ENCODE measurements at regions not wholly inside any gene's neighbourhood (a gene's known extent, or its start where the extent isn't known, plus 50 kb on each side); places are given as distances from the start of the nearest gene placed in this dataset.

DNA sequence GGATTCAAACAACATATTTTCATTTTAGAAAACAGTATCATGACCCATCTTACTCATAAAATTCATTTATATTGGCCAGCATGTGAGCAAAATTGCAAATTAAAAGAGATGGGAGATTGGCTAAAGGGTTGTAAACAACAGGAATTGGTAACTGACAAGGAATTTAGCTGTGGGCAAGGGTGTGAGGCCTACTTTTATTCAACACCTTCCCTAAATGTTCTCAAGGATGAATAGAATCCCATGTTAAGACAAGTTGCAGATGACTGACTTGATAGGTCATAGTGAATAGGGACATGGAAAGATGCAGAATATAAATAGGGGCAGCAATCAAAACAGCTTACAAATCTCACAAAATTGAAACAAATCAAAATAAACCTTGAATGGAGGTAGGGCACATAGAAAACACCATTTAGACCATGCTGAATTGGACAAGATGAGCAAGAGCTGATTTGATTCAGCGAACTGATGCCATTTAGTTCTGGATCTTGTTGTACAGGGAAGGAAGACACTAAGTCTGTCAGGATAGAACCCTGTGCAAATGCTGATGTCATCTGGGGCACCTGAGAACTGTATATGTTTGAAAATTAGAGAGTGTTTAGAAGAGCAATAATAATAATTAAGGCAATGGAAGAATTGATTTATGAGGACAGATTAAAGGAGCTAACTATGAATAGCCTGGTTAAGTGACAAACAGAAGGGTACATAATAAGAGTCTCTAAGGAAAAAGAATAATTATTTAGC is 509.7 kb downstream of the ZEB2 start:
- no peaks in the 10 kb centered on the region for H3K9me3 ChIP-seq
- H3K27ac ChIP-seq, result no peak overlapping the region
- TF ChIP-seq POLR2AphosphoS5 (IDR thresholded peaks at IDR 0.05) (no peak), POLR2A (IDR thresholded peaks at IDR 0.05) (no peak), CTCF (IDR thresholded peaks at IDR 0.05 in 8 of 11, conservative IDR thresholded peaks at IDR 0.05 in 3 of 11) (no peak)
- 97 to 100% (median 100%) methylated on average over 1 of the region's 1 CpG for WGBS, 5 donors
- H3K36me3 ChIP-seq, result peaks cover 0 to 15% (median 2%) of the 10 kb centered on the region in 6 donors
- peaks cover 0 to 7% (median 0%) of the 10 kb centered on the region in 6 donors for H3K4me1 ChIP-seq
- intact Hi-C loops (cut with DNase I; ENCODE audit: low total_unique reads), result no loop called here
- no peak for DNase-seq
- no peaks in the 10 kb centered on the region for H3K27me3 ChIP-seq (replicated peaks in 1 of 7)
- no peak overlapping the region for H3K4me3 ChIP-seq

DNA sequence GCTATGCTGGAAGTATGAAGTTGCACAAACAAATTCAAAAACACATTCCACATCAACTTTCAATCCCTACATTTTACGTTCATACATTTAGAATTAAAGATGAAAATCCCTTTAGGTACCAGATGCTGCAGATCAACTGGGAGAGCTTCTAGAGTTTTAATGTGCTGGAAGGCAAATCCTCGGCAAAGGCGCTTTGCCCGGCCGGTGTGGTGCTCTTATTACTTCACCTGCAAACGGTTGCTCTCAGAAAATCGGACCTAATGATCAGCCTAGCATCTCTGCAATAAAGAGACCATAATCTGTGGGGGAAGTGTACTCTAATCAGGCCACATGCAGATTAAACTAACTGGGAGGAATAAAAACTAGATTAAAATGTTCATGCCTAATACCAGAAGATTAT is 513.8 kb downstream of the ZEB2 start:
- WGBS, 5 donors, result 96 to 98% (median 97%) methylated on average over 7 of the region's 7 CpGs

GRCh38 chr2:144004742-144005141 is 515.2 kb downstream of the ZEB2 start:
- WGBS, 5 donors, result 95 to 99% (median 97%) methylated on average over 9 of the region's 9 CpGs
- intact Hi-C loops (cut with DNase I; ENCODE audit: low total_unique reads), result no loop called here
- no peak for TF ChIP-seq POLR2AphosphoS5 (IDR thresholded peaks at IDR 0.05)
- TF ChIP-seq CTCF (IDR thresholded peaks at IDR 0.05 in 8 of 11, conservative IDR thresholded peaks at IDR 0.05 in 3 of 11), result no peak
- TF ChIP-seq POLR2A (IDR thresholded peaks at IDR 0.05), result no peak

More for the DNA sequence above, 513.8 kb downstream of the ZEB2 start:
- intact Hi-C loops (cut with DNase I; ENCODE audit: low total_unique reads), result no loop called here
- H3K4me1 ChIP-seq, result peaks cover 0 to 1% (median 0%) of the 10 kb centered on the region in 6 donors
- DNase-seq, result no peak
- H3K9me3 ChIP-seq, result no peaks in the 10 kb centered on the region
- TF ChIP-seq POLR2A (IDR thresholded peaks at IDR 0.05), result no peak
- no peak for TF ChIP-seq CTCF (IDR thresholded peaks at IDR 0.05 in 8 of 11, conservative IDR thresholded peaks at IDR 0.05 in 3 of 11)
- no peak for TF ChIP-seq POLR2AphosphoS5 (IDR thresholded peaks at IDR 0.05)
- no peak overlapping the region for H3K4me3 ChIP-seq
- no peak overlapping the region for H3K27ac ChIP-seq
- H3K36me3 ChIP-seq, result peaks cover 0 to 15% (median 2%) of the 10 kb centered on the region in 6 donors
- no peaks in the 10 kb centered on the region for H3K27me3 ChIP-seq (replicated peaks in 1 of 7)

GRCh38 chr2:144003460-144004075 is 516.4 kb downstream of the ZEB2 start:
- DNase-seq, result no peak
- no peaks in the 10 kb centered on the region for H3K4me1 ChIP-seq
- 92 to 96% (median 93%) methylated on average over 2 of the region's 2 CpGs for WGBS, 5 donors
- no peaks in the 10 kb centered on the region for H3K9me3 ChIP-seq
- H3K27ac ChIP-seq, result no peak overlapping the region
- H3K4me3 ChIP-seq, result no peak overlapping the region
- intact Hi-C loops (cut with DNase I; ENCODE audit: low total_unique reads), result no loop called here
- no peaks in the 10 kb centered on the region for H3K27me3 ChIP-seq (replicated peaks in 1 of 7)
- TF ChIP-seq POLR2A (IDR thresholded peaks at IDR 0.05) (no peak), POLR2AphosphoS5 (IDR thresholded peaks at IDR 0.05) (no peak), CTCF (IDR thresholded peaks at IDR 0.05 in 8 of 11, conservative IDR thresholded peaks at IDR 0.05 in 3 of 11) (no peak)
- peaks cover 0 to 15% (median 2%) of the 10 kb centered on the region in 6 donors for H3K36me3 ChIP-seq

More at GRCh38 chr2:144004742-144005141, 515.2 kb downstream of the ZEB2 start:
- H3K27me3 ChIP-seq (replicated peaks in 1 of 7), result no peaks in the 10 kb centered on the region
- no peak overlapping the region for H3K27ac ChIP-seq
- DNase-seq, result no peak
- no peaks in the 10 kb centered on the region for H3K4me1 ChIP-seq
- no peak overlapping the region for H3K4me3 ChIP-seq
- H3K36me3 ChIP-seq, result peaks cover 0 to 15% (median 2%) of the 10 kb centered on the region in 6 donors
- H3K9me3 ChIP-seq, result no peaks in the 10 kb centered on the region

All from spleen (tissue), 11 donors.